Endothelial cell of umbilical vein (primary cell): ENCODE measurements at regions not wholly inside any gene's neighbourhood (a gene's known extent, or its start where the extent isn't known, plus 50 kb on each side); places are given as distances from the start of the nearest gene placed in this dataset.

ENCODE experiments used
- BruUV-seq: library from RNA; stranded (reverse); fragments of 400-500 nt; replicated peaks from 2 replicates; lab custom pipeline; 2021; lab: Mats Ljungman, UMichigan
- CTCF ChIA-PET: fragments of 300-600, 350-600 bp; sonication (Branson Sonifier 250); formaldehyde crosslinking; loops from one replicate; lab custom pipeline; 2021; ENCODE audit warnings: antibody characterized with exemption, inconsistent platforms; lab: Charles Lee
- POLR2A ChIA-PET: fragments of 300-600, 350-600 bp; sonication (Branson Sonifier 250); formaldehyde crosslinking; loops from one replicate; lab custom pipeline; 2021; ENCODE audit warnings: antibody characterized with exemption, inconsistent platforms; lab: Charles Lee
- DNase-seq: peaks from one replicate; pipeline ENCODE4 v3.0.0-alpha.2; 2011; ENCODE audit warnings: low read depth, low spot score
- FAIRE-seq: peaks from 2 replicates; lab custom pipeline; 2011; peaks lifted over from hg19 to GRCh38; lab: Jason Lieb, UNC
- H2AFZ ChIP-seq: 2 replicates; pipeline ENCODE4 v1.6.0; 2012; ENCODE audit warnings: low read depth, low read length, control low read depth, inconsistent platforms
- H3K27ac ChIP-seq: 2 replicates; pipeline ENCODE4 v1.5.1; 2011; ENCODE audit warnings: low read depth, mild to moderate bottlenecking, control low read depth, low read length, moderate library complexity; ENCODE audit not compliant: insufficient read depth
- H3K27me3 ChIP-seq, 2 experiments: 2 replicates each; pipeline versions ENCODE4 v1.6.0 to v1.6.1; 2011; ENCODE audit warnings: low read length in 2 of 2, mixed read lengths in 1 of 2; ENCODE audit not compliant: control insufficient read depth in 2 of 2, insufficient read depth in 2 of 2
- H3K36me3 ChIP-seq, 2 experiments: 2 replicates in 1 of 2; 3 replicates in 1 of 2; pipeline ENCODE4 v1.5.1; 2011; ENCODE audit warnings: low read length in 2 of 2, mild to moderate bottlenecking in 1 of 2, moderate library complexity in 1 of 2; ENCODE audit not compliant: control insufficient read depth in 2 of 2, insufficient read depth in 2 of 2; ENCODE audit errors: extremely low read depth in 1 of 2
- H3K4me1 ChIP-seq: 3 replicates; pipeline ENCODE4 v1.5.1; 2011; ENCODE audit warnings: mild to moderate bottlenecking, low read length; ENCODE audit not compliant: control insufficient read depth, insufficient read depth; ENCODE audit errors: extremely low read depth
- H3K4me2 ChIP-seq: 2 replicates; pipeline ENCODE4 v1.6.1; 2011; ENCODE audit warnings: low read length, control low read depth, mixed read lengths; ENCODE audit not compliant: insufficient read depth
- H3K4me3 ChIP-seq, 3 experiments: fragments of 200-600 bp in 1 of 3; sonication (generic), shearing (Covaris generic) in 1 of 3; replicated peaks in 1 of 3; 2 replicates each; pipeline ENCODE4 v1.5.1; 2011 to 2016; ENCODE audit warnings: control low read depth in 3 of 3, low read length in 3 of 3, mild to moderate bottlenecking in 2 of 3, inconsistent platforms in 1 of 3, low read depth in 1 of 3, moderate library complexity in 1 of 3; ENCODE audit not compliant: insufficient read depth in 1 of 3
- H3K79me2 ChIP-seq: 2 replicates; pipeline ENCODE4 v1.6.0; 2012; ENCODE audit warnings: low read length, inconsistent platforms; ENCODE audit not compliant: control insufficient read depth, insufficient read depth
- H3K9ac ChIP-seq: replicated peaks from 2 replicates; pipeline ENCODE3; 2011; ENCODE audit warnings: low read length, control low read depth; ENCODE audit not compliant: insufficient read depth; ENCODE audit errors: extremely low read depth
- H3K9me1 ChIP-seq: replicated peaks from 3 replicates; pipeline ENCODE4 v1.6.0; 2011; ENCODE audit warnings: mild to moderate bottlenecking, low read length; ENCODE audit not compliant: control insufficient read depth, insufficient read depth; ENCODE audit errors: extremely low read depth
- H3K9me3 ChIP-seq: replicated peaks from 2 replicates; pipeline ENCODE4 v1.5.1; 2012; ENCODE audit warnings: low read length, inconsistent platforms; ENCODE audit not compliant: control insufficient read depth, insufficient read depth
- H4K20me1 ChIP-seq: replicated peaks from 2 replicates; pipeline ENCODE3; 2011; ENCODE audit warnings: mild to moderate bottlenecking, low read length; ENCODE audit not compliant: control insufficient read depth, insufficient read depth; ENCODE audit errors: extremely low read depth
- EZH2 ChIP-seq: IDR thresholded peaks from 2 replicates; pipeline ENCODE4 v1.6.1; 2012; ENCODE audit warnings: borderline replicate concordance, low read depth, mild to moderate bottlenecking, moderate library complexity, low read length, inconsistent platforms; ENCODE audit not compliant: severe bottlenecking
- FOS ChIP-seq: IDR thresholded peaks from 2 replicates; pipeline ENCODE4 v1.6.1; 2011; ENCODE audit warnings: mild to moderate bottlenecking, low read length, moderate library complexity, borderline replicate concordance; ENCODE audit not compliant: insufficient read depth
- GATA2 ChIP-seq: IDR thresholded peaks from 2 replicates; pipeline ENCODE4 v1.7.0; 2011; ENCODE audit warnings: low read depth, mild to moderate bottlenecking, moderate library complexity, mixed read lengths, low read length; ENCODE audit not compliant: insufficient read length, insufficient read depth
- JUN ChIP-seq: IDR thresholded peaks from 2 replicates; pipeline ENCODE4 v1.6.1; 2011; ENCODE audit warnings: borderline replicate concordance, low read depth; ENCODE audit not compliant: insufficient read length, insufficient read depth
- MYC ChIP-seq: IDR thresholded peaks from one replicate; pipeline ENCODE4 v1.6.1; 2011; ENCODE audit warnings: mild to moderate bottlenecking, low read depth, low read length
- POLR2A ChIP-seq: IDR thresholded peaks from 2 replicates; pipeline ENCODE4 v1.6.1; 2012; ENCODE audit warnings: low read depth, mild to moderate bottlenecking, control low read depth, low read length
- POLR2AphosphoS5 ChIP-seq: IDR thresholded peaks from 2 replicates; pipeline ENCODE4 v1.6.1; 2012; ENCODE audit warnings: low read depth, mild to moderate bottlenecking, control low read depth, low read length, moderate library complexity; ENCODE audit not compliant: insufficient read depth
- dilution Hi-C: fragments of 300-500 bp; cut with MboI; formaldehyde crosslinking; loops from one replicate; pipeline ENCODE4 v1.15.0; 2019; ENCODE audit warnings: low sequenced_read_pairs; ENCODE audit not compliant: extremely low pct_ligation_motif_present
- intact Hi-C: fragments of 100-400 bp; cut with micrococcal nuclease; formaldehyde crosslinking; loops from one replicate; pipeline ENCODE4 v1.10.0; 2022
- TF ChIP-seq, protein P1 (sequence below): IDR thresholded peaks from 2 replicates; pipeline ENCODE4 v1.6.1; 2011; ENCODE audit not compliant: insufficient read depth, insufficient read length
- TF ChIP-seq, protein P2 (sequence below), 2 donors: IDR thresholded peaks; 1 replicate in 1 of 2; 2 replicates in 1 of 2; pipeline ENCODE4 v1.5.1; 2011; ENCODE audit warnings: low read length in 2 of 2, mild to moderate bottlenecking in 2 of 2, moderate library complexity in 2 of 2, control low read depth in 1 of 2, inconsistent platforms in 1 of 2, low read depth in 1 of 2; ENCODE audit not compliant: insufficient read depth in 1 of 2; ENCODE audit errors: extremely low read depth in 1 of 2

DNA sequence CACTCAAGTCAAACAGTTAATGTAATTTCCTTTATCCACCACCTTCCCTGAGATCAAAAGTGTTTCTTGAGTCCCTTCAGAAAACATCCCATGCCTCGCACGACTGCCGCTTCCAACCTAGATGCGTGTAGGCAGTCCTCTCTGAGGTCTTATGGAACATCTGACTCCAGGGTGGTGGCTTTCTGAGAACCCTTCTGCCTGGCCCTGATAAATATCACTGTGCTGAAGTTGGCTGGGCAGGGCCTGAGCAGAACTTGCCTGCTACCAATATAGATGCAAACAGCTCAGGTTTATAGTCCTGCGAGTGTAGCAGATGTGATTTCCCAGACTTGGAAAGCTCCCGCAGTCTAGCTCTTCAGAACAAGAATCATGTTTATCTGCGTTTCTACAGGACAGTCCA lies 61.1 kb upstream of the GPR12 start:
- FAIRE-seq: no peak
- CTCF ChIA-PET: interaction anchor here (1.4 kb wide), 1 partner anchor 51 kb away, joined by 4 read pairs; no protein-coding TSS in a partner anchor

More for the DNA sequence above, 61.1 kb upstream of the GPR12 start:
- Histone ChIP-seq H3K4me3 (no peak overlapping the region), H3K36me3 (no peaks in the 10 kb centered on the region), H3K9ac (no peak overlapping the region), H3K9me1 (no peaks in the 10 kb centered on the region), H2AFZ (no peak overlapping the region), H4K20me1 (no peaks in the 10 kb centered on the region), H3K9me3 (no peaks in the 10 kb centered on the region), H3K27me3 (no peaks in the 10 kb centered on the region), H3K79me2 (no peaks in the 10 kb centered on the region), H3K4me1 (no peaks in the 10 kb centered on the region), H3K27ac (no peak overlapping the region), H3K4me2 (no peak overlapping the region)
- BruUV-seq: no TSS peak
- no peak for DNase-seq
- intact Hi-C loops (no loop called here), dilution Hi-C loops (no loop called here)
- TF ChIP-seq FOS (no peak), EZH2 (no peak), JUN (no peak), POLR2A (no peak), GATA2 (no peak), MYC (no peak), POLR2AphosphoS5 (no peak)
- TF ChIP-seq, protein P1, sequence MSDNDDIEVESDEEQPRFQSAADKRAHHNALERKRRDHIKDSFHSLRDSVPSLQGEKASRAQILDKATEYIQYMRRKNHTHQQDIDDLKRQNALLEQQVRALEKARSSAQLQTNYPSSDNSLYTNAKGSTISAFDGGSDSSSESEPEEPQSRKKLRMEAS: no peak
- TF ChIP-seq, protein P2, sequence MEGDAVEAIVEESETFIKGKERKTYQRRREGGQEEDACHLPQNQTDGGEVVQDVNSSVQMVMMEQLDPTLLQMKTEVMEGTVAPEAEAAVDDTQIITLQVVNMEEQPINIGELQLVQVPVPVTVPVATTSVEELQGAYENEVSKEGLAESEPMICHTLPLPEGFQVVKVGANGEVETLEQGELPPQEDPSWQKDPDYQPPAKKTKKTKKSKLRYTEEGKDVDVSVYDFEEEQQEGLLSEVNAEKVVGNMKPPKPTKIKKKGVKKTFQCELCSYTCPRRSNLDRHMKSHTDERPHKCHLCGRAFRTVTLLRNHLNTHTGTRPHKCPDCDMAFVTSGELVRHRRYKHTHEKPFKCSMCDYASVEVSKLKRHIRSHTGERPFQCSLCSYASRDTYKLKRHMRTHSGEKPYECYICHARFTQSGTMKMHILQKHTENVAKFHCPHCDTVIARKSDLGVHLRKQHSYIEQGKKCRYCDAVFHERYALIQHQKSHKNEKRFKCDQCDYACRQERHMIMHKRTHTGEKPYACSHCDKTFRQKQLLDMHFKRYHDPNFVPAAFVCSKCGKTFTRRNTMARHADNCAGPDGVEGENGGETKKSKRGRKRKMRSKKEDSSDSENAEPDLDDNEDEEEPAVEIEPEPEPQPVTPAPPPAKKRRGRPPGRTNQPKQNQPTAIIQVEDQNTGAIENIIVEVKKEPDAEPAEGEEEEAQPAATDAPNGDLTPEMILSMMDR (IDR thresholded peaks at IDR 0.05; ENCODE audit: extremely low read depth in 1 of 2, insufficient read depth in 1 of 2, low read depth in 1 of 2, low read length in 2 of 2): no peak
- POLR2A ChIA-PET: interaction anchor here (0.6 kb wide), 1 partner anchor 544 kb away, joined by 6 read pairs; no protein-coding TSS in a partner anchor
